Sigmoid colon (tissue), 6 donors: ENCODE measurements at regions not wholly inside any gene's neighbourhood (a gene's known extent, or its start where the extent isn't known, plus 50 kb on each side); places are given as distances from the start of the nearest gene placed in this dataset.
A peak's percentile ranks its signal among the peaks of the same experiment; 100 is the strongest.

ENCODE experiments used
- DNase-seq: peaks from one replicate; pipeline ENCODE4 v3.0.0-alpha.2; 2019
- H3K27ac ChIP-seq, 4 donors: fragments of 200-600 bp; sonication (generic); one replicate each; pipeline ENCODE4 v1.5.1; 2016 to 2019; ENCODE audit warnings: mild to moderate bottlenecking in 1 of 4
- H3K27me3 ChIP-seq, 3 donors: fragments of 200-600 bp; sonication (generic); one replicate each; pipeline ENCODE4 v1.5.1; 2019; ENCODE audit warnings: mild to moderate bottlenecking in 1 of 3
- H3K36me3 ChIP-seq, 4 donors: fragments of 200-600 bp; sonication (generic); one replicate each; pipeline ENCODE4 v1.5.1; 2016 to 2019
- H3K4me1 ChIP-seq, 4 donors: fragments of 200-600 bp; sonication (generic); one replicate each; pipeline ENCODE4 v1.5.1; 2017 to 2019
- H3K4me3 ChIP-seq, 4 donors: fragments of 200-600 bp; sonication (generic); one replicate each; pipeline ENCODE4 v1.5.1; 2017 to 2019; ENCODE audit warnings: mild to moderate bottlenecking in 2 of 4, moderate library complexity in 1 of 4
- H3K9me3 ChIP-seq, 4 donors: fragments of 200-600 bp in 3 of 4; sonication (generic) in 3 of 4; one replicate each; pipeline versions ENCODE4 v1.5.1 to v1.6.1; 2013 to 2019
- CTCF ChIP-seq, 4 experiments: fragments of 450-650 bp in 3 of 4; fragments of 200-600 bp in 1 of 4; IDR thresholded peaks; one replicate each; pipeline ENCODE4 v1.5.1; 2016 to 2019; ENCODE audit warnings: antibody characterized with exemption in 4 of 4, mild to moderate bottlenecking in 3 of 4, moderate library complexity in 2 of 4
- EP300 ChIP-seq, 4 donors: sonication (generic); formaldehyde crosslinking; IDR thresholded peaks; one replicate each; pipeline ENCODE4 v1.6.1; 2017; ENCODE audit warnings: antibody characterized with exemption in 4 of 4
- POLR2A ChIP-seq, 2 donors: fragments of 450-650 bp; IDR thresholded peaks; one replicate each; pipeline ENCODE4 v1.6.1; 2016; ENCODE audit warnings: antibody characterized with exemption in 2 of 2, mild to moderate bottlenecking in 2 of 2, moderate library complexity in 2 of 2
- POLR2AphosphoS5 ChIP-seq, 4 donors: sonication (generic); formaldehyde crosslinking; IDR thresholded peaks; one replicate each; pipeline ENCODE4 v1.6.1; 2017; ENCODE audit warnings: antibody characterized with exemption in 4 of 4
- WGBS, 2 donors: extraction: QIAGEN DNeasy Blood & Tissue Kit; methylation state at CpG; one replicate each; pipeline ENCODE4 v1.1.7; 2013; 5-methylcytosine and 5-hydroxymethylcytosine counted together
- intact Hi-C: fragments of 100-400 bp; cut with DNase I; formaldehyde crosslinking; loops from one replicate; pipeline ENCODE4 v1.15.1; 2023
- donor health status: healthy with polysubstance abuse.
- donor health status: healthy.

DNA sequence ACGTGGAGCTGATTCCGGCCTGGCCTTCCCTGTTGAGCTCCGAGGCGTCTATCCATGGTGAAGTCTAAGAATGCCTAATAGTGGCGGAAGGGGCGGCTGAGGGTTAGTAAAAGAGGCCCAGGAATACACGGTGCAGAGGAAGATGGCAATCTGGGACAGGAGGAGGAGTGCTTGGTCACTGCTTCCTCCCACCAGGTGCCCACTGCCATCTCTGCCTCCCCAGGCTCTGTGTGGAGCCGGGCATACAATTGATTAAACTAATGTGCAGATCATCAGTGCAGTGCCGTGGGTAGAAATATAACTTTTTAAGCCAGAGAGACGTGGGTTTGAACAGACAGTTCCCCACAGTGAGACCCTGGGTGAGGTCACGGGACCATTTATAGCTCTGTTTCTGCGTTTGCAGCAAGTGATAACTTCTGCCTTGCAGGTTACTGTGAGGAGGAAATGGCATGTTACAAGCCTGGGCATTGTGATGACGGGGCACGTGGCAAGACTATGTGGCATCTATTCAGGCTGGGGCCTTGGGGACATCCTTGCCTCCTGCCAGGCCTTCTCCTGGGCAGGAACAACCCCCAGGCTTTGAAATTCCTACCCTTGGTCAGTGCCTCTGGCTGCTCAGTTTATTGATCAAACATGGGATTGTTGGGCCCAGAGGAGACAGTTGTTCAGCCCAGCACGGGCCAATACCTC is 204.9 kb downstream of the ASB1 start:
- H3K27ac ChIP-seq = peak overlapping the region in 2 of 4 donors; percentile 52 to 59
- WGBS, 2 donors = 78 to 82% methylated on average over 15 of the region's 15 CpGs
- no peaks in the 10 kb centered on the region for H3K9me3 ChIP-seq
- TF ChIP-seq CTCF (IDR thresholded peaks at IDR 0.05) = no peak
- TF ChIP-seq POLR2AphosphoS5 (IDR thresholded peaks at IDR 0.05) = no peak
- no peak for TF ChIP-seq EP300 (IDR thresholded peaks at IDR 0.05)
- TF ChIP-seq POLR2A (IDR thresholded peaks at IDR 0.05) = no peak
- H3K4me3 ChIP-seq = no peak overlapping the region
- no peaks in the 10 kb centered on the region for H3K36me3 ChIP-seq
- no peak for DNase-seq
- H3K27me3 ChIP-seq = no peaks in the 10 kb centered on the region
- peaks cover 0 to 30% (median 20%) of the 10 kb centered on the region in 4 donors for H3K4me1 ChIP-seq
- intact Hi-C loops = no loop called here

GRCh38 chr2:238632181-238633060 is 205.7 kb downstream of the ASB1 start:
- TF ChIP-seq CTCF (IDR thresholded peaks at IDR 0.05) (no peak), POLR2AphosphoS5 (IDR thresholded peaks at IDR 0.05) (no peak), EP300 (IDR thresholded peaks at IDR 0.05) (no peak), POLR2A (IDR thresholded peaks at IDR 0.05) (no peak)
- H3K36me3 ChIP-seq = no peaks in the 10 kb centered on the region
- no peaks in the 10 kb centered on the region for H3K27me3 ChIP-seq
- no peak for DNase-seq
- 87 to 90% methylated on average over 26 of the region's 26 CpGs for WGBS, 2 donors
- peaks cover 0 to 31% (median 21%) of the 10 kb centered on the region in 4 donors for H3K4me1 ChIP-seq
- no peak overlapping the region for H3K4me3 ChIP-seq
- H3K9me3 ChIP-seq = no peaks in the 10 kb centered on the region
- H3K27ac ChIP-seq = peak overlapping the region in 2 of 4 donors; percentile 52 to 59
- intact Hi-C loops = no loop called here

- intact Hi-C loops = no loop called here
- no peaks in the 10 kb centered on the region for H3K9me3 ChIP-seq
- H3K36me3 ChIP-seq = no peaks in the 10 kb centered on the region
- TF ChIP-seq CTCF (IDR thresholded peaks at IDR 0.05) (no peak), POLR2A (IDR thresholded peaks at IDR 0.05) (no peak)
- no peaks in the 10 kb centered on the region for H3K27me3 ChIP-seq
- DNase-seq = no peak
- H3K4me3 ChIP-seq = no peak overlapping the region
- H3K27ac ChIP-seq = peak overlapping the region in 1 of 4 donors; percentile 77
- WGBS, 2 donors = 93 to 95% methylated on average over 41 of the region's 41 CpGs
- H3K4me1 ChIP-seq = peaks cover 0 to 21% (median 17%) of the 10 kb centered on the region in 4 donors
Observed at GRCh38 chr2:238633426-238634328, 206.9 kb downstream of the ASB1 start.

GRCh38 chr2:238634701-238635357 is 208.1 kb downstream of the ASB1 start:
- DNase-seq = no peak
- no peaks in the 10 kb centered on the region for H3K27me3 ChIP-seq
- no peak overlapping the region for H3K4me3 ChIP-seq

More at GRCh38 chr2:238634701-238635357, 208.1 kb downstream of the ASB1 start:
- Histone ChIP-seq H3K4me1 (peaks cover 0 to 20% (median 17%) of the 10 kb centered on the region in 4 donors), H3K27ac (peak overlapping the region in 2 of 4 donors; percentile 71 to 77), H3K36me3 (no peaks in the 10 kb centered on the region), H3K9me3 (no peaks in the 10 kb centered on the region)
- TF ChIP-seq CTCF (IDR thresholded peaks at IDR 0.05) (no peak), POLR2AphosphoS5 (IDR thresholded peaks at IDR 0.05) (no peak), POLR2A (IDR thresholded peaks at IDR 0.05) (no peak), EP300 (IDR thresholded peaks at IDR 0.05) (no peak)
- 78 to 85% methylated on average over 12 of the region's 12 CpGs for WGBS, 2 donors
- intact Hi-C loops = no loop called here
